ENCODE measurements at regions not wholly inside any gene's neighbourhood (a gene's known extent, or its start where the extent isn't known, plus 50 kb on each side); places are given as distances from the start of the nearest gene placed in this dataset.

GRCh38 chr3:117141812-117142211, 432.2 kb downstream of the TUSC7 start:
- TF ChIP-seq GATA2 (IDR thresholded peaks at IDR 0.05; ENCODE audit: low read depth, low read length) (no peak), GATA3 (IDR thresholded peaks at IDR 0.05; ENCODE audit: low read depth, low read length) (no peak)
